ENCODE measurements at regions not wholly inside any gene's neighbourhood (a gene's known extent, or its start where the extent isn't known, plus 50 kb on each side); places are given as distances from the start of the nearest gene placed in this dataset.

DNA sequence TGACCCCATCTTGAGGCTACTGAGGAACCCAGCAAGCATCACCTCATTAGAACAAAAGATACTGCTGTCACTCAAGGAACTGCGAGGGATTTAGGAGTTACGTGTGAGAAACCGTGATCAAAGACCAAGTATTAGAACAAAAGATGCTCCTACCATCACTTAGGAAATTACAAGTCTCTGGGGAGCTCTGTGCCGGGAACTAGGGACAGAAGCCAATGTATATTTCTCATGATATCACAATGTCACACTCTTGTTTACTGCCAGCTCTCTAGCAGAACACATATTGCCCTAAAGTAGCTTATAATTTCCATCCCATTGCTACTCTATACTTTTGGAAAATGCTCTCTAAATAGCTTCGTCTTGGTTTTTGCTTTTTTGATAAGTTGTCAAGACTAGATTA is 214.5 kb downstream of the HS3ST3A1 start:
- in situ Hi-C loops (cut with MboI; ENCODE audit: low pct_unique_long_range_greater_than_20kb, low sequenced_read_pairs, unreplicated experiment) = no loop called here
- TF ChIP-seq, protein P1, sequence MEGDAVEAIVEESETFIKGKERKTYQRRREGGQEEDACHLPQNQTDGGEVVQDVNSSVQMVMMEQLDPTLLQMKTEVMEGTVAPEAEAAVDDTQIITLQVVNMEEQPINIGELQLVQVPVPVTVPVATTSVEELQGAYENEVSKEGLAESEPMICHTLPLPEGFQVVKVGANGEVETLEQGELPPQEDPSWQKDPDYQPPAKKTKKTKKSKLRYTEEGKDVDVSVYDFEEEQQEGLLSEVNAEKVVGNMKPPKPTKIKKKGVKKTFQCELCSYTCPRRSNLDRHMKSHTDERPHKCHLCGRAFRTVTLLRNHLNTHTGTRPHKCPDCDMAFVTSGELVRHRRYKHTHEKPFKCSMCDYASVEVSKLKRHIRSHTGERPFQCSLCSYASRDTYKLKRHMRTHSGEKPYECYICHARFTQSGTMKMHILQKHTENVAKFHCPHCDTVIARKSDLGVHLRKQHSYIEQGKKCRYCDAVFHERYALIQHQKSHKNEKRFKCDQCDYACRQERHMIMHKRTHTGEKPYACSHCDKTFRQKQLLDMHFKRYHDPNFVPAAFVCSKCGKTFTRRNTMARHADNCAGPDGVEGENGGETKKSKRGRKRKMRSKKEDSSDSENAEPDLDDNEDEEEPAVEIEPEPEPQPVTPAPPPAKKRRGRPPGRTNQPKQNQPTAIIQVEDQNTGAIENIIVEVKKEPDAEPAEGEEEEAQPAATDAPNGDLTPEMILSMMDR (IDR thresholded peaks at IDR 0.05; ENCODE audit: extremely low read depth, insufficient read depth, missing control alignments) = no peak
- no peak for DNase-seq (ENCODE audit: low spot score)

DNA sequence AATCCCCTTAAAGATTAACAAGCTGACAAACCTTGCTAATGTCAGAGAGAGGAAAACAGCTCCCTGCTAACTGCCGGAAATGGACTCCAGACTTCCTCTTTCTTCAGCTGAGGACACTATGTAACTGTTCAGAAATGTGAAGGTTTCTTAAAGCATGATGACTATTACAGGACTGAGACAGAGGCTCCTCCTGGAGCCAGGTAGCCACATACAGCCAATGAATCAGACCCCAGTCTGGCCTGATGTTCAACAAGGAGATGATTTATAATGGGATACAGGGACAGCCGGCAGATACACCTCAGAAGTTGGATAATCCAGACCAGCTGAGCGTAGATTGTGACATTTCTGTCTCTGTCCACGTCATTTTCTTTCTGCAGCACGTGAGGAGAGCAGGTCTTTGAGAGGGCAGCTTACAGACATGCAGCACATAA is 216.2 kb downstream of the HS3ST3A1 start:
- TF ChIP-seq, protein P1 (IDR thresholded peaks at IDR 0.05; ENCODE audit: extremely low read depth, insufficient read depth, missing control alignments) = no peak
- in situ Hi-C loops (cut with MboI; ENCODE audit: low pct_unique_long_range_greater_than_20kb, low sequenced_read_pairs, unreplicated experiment) = no loop called here
- DNase-seq (ENCODE audit: low spot score) = no peak

DNA sequence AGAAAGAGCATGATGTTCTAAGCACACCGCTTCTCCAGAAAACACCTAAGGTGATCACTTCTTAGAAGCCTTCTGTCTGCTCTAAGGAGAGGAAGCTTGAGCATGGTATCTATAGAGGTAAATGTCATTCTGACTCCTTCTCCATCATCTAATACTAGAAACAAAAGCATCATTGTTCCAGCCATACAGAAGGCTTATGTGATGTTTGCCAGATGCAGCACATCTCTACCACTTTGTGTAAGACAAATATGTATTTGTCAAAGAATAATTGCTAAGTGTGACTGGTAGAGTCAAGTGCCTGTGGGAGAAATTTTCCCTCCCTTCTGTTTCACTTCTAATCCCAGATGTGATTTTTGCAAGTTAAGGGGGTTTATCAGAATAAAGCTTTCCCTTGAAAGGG is 217.1 kb downstream of the HS3ST3A1 start:
- no peak for DNase-seq (ENCODE audit: low spot score)
- in situ Hi-C loops (cut with MboI; ENCODE audit: low pct_unique_long_range_greater_than_20kb, low sequenced_read_pairs, unreplicated experiment) = no loop called here
- TF ChIP-seq, protein P1 (IDR thresholded peaks at IDR 0.05; ENCODE audit: extremely low read depth, insufficient read depth, missing control alignments) = no peak

DNA sequence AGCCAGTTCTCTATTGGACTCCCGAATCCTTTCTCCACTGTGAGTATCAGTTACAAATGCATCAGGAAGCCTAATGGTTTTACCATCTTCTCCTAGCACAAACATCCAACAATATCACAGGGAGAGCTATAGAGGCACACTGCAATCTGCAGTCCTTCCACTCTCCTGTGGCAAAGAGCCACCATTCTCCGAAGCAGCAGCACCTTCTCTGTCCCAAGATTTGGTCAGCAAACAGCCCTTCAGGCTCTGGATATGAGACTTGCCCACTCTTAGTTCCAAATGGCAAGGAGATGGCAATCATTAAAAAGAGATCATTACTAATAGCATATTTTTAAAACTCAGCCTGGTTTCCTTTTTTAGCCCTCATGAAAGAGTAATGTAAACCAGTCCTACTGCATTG is 223.4 kb downstream of the HS3ST3A1 start:
- TF ChIP-seq, protein P1 (IDR thresholded peaks at IDR 0.05; ENCODE audit: extremely low read depth, insufficient read depth, missing control alignments) = no peak
- no peak for DNase-seq (ENCODE audit: low spot score)
- in situ Hi-C loops (cut with MboI; ENCODE audit: low pct_unique_long_range_greater_than_20kb, low sequenced_read_pairs, unreplicated experiment) = no loop called here

DNA sequence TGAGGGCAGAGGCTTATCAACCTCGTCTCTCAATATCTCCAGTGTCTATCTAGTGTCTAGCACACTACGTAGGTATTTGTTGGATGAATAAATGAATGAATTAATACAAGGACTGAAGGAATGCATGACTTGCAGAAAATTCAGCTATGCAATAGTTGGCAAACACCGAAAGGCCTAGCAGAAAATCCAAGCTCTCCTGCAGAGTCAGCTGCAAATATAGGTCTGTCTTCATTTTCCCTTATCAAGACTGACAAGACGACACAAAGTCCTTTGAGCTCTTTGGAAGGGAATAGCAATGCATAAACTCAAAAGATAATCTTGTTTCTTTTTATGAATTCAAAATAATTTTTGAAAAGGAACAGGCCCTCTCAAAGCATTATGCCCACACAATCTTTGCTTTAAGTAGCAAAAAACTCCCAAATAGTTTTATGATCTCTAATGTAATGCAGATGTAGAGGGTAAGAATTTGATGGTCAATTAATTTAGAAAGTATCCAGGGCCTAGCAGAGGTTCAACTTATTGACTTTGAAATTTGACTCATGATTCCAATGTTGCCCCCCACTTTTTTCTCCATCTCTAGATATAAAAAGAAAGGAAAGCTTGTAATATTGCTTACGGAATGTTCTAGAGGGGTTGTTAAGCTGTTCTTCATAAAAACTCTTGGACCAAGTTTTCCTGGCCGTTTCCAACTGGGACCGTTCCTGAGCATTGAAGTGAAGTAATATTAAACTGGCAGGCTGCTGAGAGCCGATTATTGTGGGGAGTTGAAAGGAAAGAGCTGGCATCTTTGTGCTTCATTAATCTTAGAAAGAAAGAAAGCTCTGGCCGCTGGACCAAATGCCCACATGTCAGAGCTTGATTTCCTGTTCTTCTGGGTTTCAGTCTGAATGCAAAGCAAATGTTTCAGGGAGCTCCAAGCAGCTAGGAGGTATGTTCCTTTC is 227.3 kb downstream of the HS3ST3A1 start:
- TF ChIP-seq, protein P1 (IDR thresholded peaks at IDR 0.05; ENCODE audit: extremely low read depth, insufficient read depth, missing control alignments) = no peak
- in situ Hi-C loops (cut with MboI; ENCODE audit: low pct_unique_long_range_greater_than_20kb, low sequenced_read_pairs, unreplicated experiment) = no loop called here
- DNase-seq (ENCODE audit: low spot score) = no peak

DNA sequence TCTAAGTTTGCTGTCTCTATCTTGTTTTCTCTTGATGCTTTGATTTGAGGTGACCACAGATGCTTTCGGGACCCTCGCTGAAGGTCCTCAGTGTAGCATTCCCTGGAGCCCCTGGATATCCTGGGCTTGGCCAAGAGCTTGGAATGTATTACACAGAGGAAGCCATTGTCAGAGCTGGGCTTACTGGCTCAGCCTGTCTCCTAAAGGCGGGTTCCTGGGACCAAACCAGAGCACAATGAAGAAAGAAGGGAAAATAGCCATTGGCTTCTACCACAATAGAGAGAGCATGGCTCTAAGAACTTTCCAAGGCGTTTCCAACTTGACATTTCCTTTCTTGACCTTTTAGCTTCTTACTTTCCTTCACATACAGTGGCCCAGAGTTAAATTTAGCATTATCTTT is 229.3 kb downstream of the HS3ST3A1 start:
- TF ChIP-seq, protein P1 (IDR thresholded peaks at IDR 0.05; ENCODE audit: extremely low read depth, insufficient read depth, missing control alignments) = no peak
- in situ Hi-C loops (cut with MboI; ENCODE audit: low pct_unique_long_range_greater_than_20kb, low sequenced_read_pairs, unreplicated experiment) = no loop called here
- no peak for DNase-seq (ENCODE audit: low spot score)

All from GM13977 (cell line).